22Rv1 (cell line): ENCODE measurements at regions not wholly inside any gene's neighbourhood (a gene's known extent, or its start where the extent isn't known, plus 50 kb on each side); places are given as distances from the start of the nearest gene placed in this dataset.

Experiments used
- CTCF ChIP-seq: fragments of 450-650 bp; IDR thresholded peaks from 2 replicates; pipeline ENCODE4 v1.5.1; 2017; ENCODE audit warnings: mild to moderate bottlenecking
- ZFX ChIP-seq: fragments of 450-650 bp; IDR thresholded peaks from 2 replicates; pipeline ENCODE4 v1.6.1; 2017; ENCODE audit warnings: antibody characterized with exemption, borderline replicate concordance

- TF ChIP-seq CTCF: no peak
- no peak for TF ChIP-seq ZFX
Observed at GRCh38 chr14:54310851-54311228, 86.0 kb upstream of the CDKN3 start.
